Transverse colon (tissue), 4 donors: ENCODE measurements at regions not wholly inside any gene's neighbourhood (a gene's known extent, or its start where the extent isn't known, plus 50 kb on each side); places are given as distances from the start of the nearest gene placed in this dataset.

ENCODE experiments used
- EP300 ChIP-seq: sonication (generic); formaldehyde crosslinking; IDR thresholded peaks from one replicate; pipeline ENCODE4 v1.6.1; 2017; ENCODE audit warnings: antibody characterized with exemption, low read depth
- POLR2A ChIP-seq: fragments of 450-650 bp; IDR thresholded peaks from one replicate; pipeline ENCODE4 v1.6.1; 2016; ENCODE audit warnings: antibody characterized with exemption, mild to moderate bottlenecking, moderate library complexity
- POLR2AphosphoS5 ChIP-seq, 3 donors: sonication (generic); formaldehyde crosslinking; IDR thresholded peaks; one replicate each; pipeline ENCODE4 v1.6.1; 2016; ENCODE audit warnings: antibody characterized with exemption in 3 of 3
- TF ChIP-seq, protein P1 (sequence below), 5 experiments: fragments of 200-600 bp in 3 of 5; fragments of 450-650 bp in 2 of 5; sonication (generic) in 3 of 5; IDR thresholded peaks; 1 replicate in 2 of 5; 2 replicates in 3 of 5; pipeline ENCODE4 v1.5.1; 2016 to 2017; ENCODE audit warnings: antibody characterized with exemption in 5 of 5, inconsistent platforms in 3 of 5, mild to moderate bottlenecking in 2 of 5, moderate library complexity in 1 of 5

- TF ChIP-seq, protein P1, sequence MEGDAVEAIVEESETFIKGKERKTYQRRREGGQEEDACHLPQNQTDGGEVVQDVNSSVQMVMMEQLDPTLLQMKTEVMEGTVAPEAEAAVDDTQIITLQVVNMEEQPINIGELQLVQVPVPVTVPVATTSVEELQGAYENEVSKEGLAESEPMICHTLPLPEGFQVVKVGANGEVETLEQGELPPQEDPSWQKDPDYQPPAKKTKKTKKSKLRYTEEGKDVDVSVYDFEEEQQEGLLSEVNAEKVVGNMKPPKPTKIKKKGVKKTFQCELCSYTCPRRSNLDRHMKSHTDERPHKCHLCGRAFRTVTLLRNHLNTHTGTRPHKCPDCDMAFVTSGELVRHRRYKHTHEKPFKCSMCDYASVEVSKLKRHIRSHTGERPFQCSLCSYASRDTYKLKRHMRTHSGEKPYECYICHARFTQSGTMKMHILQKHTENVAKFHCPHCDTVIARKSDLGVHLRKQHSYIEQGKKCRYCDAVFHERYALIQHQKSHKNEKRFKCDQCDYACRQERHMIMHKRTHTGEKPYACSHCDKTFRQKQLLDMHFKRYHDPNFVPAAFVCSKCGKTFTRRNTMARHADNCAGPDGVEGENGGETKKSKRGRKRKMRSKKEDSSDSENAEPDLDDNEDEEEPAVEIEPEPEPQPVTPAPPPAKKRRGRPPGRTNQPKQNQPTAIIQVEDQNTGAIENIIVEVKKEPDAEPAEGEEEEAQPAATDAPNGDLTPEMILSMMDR (IDR thresholded peaks at IDR 0.05) = no peak
- TF ChIP-seq POLR2AphosphoS5 (IDR thresholded peaks at IDR 0.05) (no peak), EP300 (no peak), POLR2A (no peak)
These were observed 340.6 kb upstream of the KHDRBS2 start for GRCh38 chr6:62626661-62627060.
